ENCODE measurements at regions not wholly inside any gene's neighbourhood (a gene's known extent, or its start where the extent isn't known, plus 50 kb on each side); places are given as distances from the start of the nearest gene placed in this dataset.

GRCh38 chr2:126543081-126543480, 112.9 kb upstream of the GYPC start:
- TF ChIP-seq MAX (IDR thresholded peaks at IDR 0.05; ENCODE audit: low read depth, low read length) (no peak), CTCF (IDR thresholded peaks at IDR 0.05; ENCODE audit: low read depth, low read length) (no peak), POLR2A (IDR thresholded peaks at IDR 0.05; ENCODE audit: extremely low read depth, insufficient read length) (no peak), MYC (IDR thresholded peaks at IDR 0.05; ENCODE audit: low read depth, low read length) (no peak)

Data from NB4 (cell line).